SK-N-SH (cell line): ENCODE measurements at regions not wholly inside any gene's neighbourhood (a gene's known extent, or its start where the extent isn't known, plus 50 kb on each side); places are given as distances from the start of the nearest gene placed in this dataset.

Experiments
- CTCF ChIA-PET: fragments of 300-600, 350-600 bp; formaldehyde crosslinking; extraction: SDS; loops from one replicate; lab custom pipeline; 2021; lab: Yijun Ruan, JAX
- POLR2A ChIA-PET: fragments of 350-600 bp; sonication (Branson Sonifier 250); formaldehyde crosslinking; extraction: SDS; loops from one replicate; lab custom pipeline; 2020; ENCODE audit warnings: antibody characterized with exemption, inconsistent platforms; lab: Yijun Ruan, JAX
- DNase-seq: peaks from one replicate; pipeline ENCODE4 v3.0.0; 2012
- H2AFZ ChIP-seq: fragments of 200-600 bp; sonication (generic); 2 replicates; pipeline ENCODE4 v1.8.1; 2016; ENCODE audit warnings: antibody characterized with exemption, mild to moderate bottlenecking, low read depth
- H3F3A ChIP-seq: fragments of 200-600 bp; sonication (generic); replicated peaks from 2 replicates; pipeline ENCODE3; 2016; ENCODE audit warnings: antibody characterized with exemption, mild to moderate bottlenecking; ENCODE audit not compliant: insufficient read depth
- H3K27ac ChIP-seq, 2 experiments: fragments of 200-500 bp in 1 of 2; fragments of 200-600 bp in 1 of 2; sonication (Bioruptor generic) in 1 of 2; sonication (generic), shearing (Covaris generic) in 1 of 2; 2 replicates each; pipeline versions ENCODE4 v1.5.1 to v1.6.1; 2014 to 2016; ENCODE audit warnings: low read depth in 2 of 2, inconsistent platforms in 1 of 2, low read length in 1 of 2, mild to moderate bottlenecking in 1 of 2, mixed read lengths in 1 of 2
- H3K27me3 ChIP-seq: fragments of 200-600 bp; sonication (generic), shearing (Covaris generic); 2 replicates; pipeline ENCODE4 v1.6.1; 2016; ENCODE audit warnings: mixed run types; ENCODE audit not compliant: insufficient read depth
- H3K36me3 ChIP-seq, 2 experiments: fragments of 200-500 bp in 1 of 2; fragments of 200-600 bp in 1 of 2; sonication (Bioruptor generic) in 1 of 2; sonication (generic) in 1 of 2; replicated peaks in 1 of 2; 2 replicates each; pipeline versions ENCODE3 to v1.5.1; 2014 to 2016; ENCODE audit warnings: low read length in 1 of 2, mild to moderate bottlenecking in 1 of 2; ENCODE audit not compliant: insufficient read depth in 2 of 2, control insufficient read depth in 1 of 2
- H3K4me1 ChIP-seq, 2 experiments: fragments of 200-500 bp in 1 of 2; fragments of 200-600 bp in 1 of 2; sonication (Bioruptor generic) in 1 of 2; sonication (generic), shearing (Covaris generic) in 1 of 2; 2 replicates each; pipeline versions ENCODE4 v1.5.1 to v1.6.1; 2014 to 2016; ENCODE audit warnings: low read depth in 1 of 2, low read length in 1 of 2, mixed run types in 1 of 2; ENCODE audit not compliant: insufficient read depth in 2 of 2, control insufficient read depth in 1 of 2
- H3K4me2 ChIP-seq: fragments of 200-600 bp; sonication (generic), shearing (Covaris generic); 2 replicates; pipeline ENCODE4 v1.6.1; 2017; ENCODE audit warnings: mixed run types
- H3K4me3 ChIP-seq, 2 experiments: fragments of 200-500 bp in 1 of 2; fragments of 200-600 bp in 1 of 2; sonication (Bioruptor generic) in 1 of 2; sonication (generic), shearing (Covaris generic) in 1 of 2; 2 replicates each; pipeline versions ENCODE4 v1.5.1 to v1.8.1; 2014 to 2016; ENCODE audit warnings: low read depth in 2 of 2, inconsistent platforms in 1 of 2, low read length in 1 of 2, mild to moderate bottlenecking in 1 of 2, mixed read lengths in 1 of 2, moderate library complexity in 1 of 2
- H3K79me2 ChIP-seq: fragments of 200-600 bp; sonication (generic); 2 replicates; pipeline ENCODE4 v1.8.1; 2017; ENCODE audit warnings: mild to moderate bottlenecking; ENCODE audit not compliant: insufficient read depth
- H3K9ac ChIP-seq: fragments of 200-600 bp; sonication (generic); 2 replicates; pipeline ENCODE4 v1.6.1; 2017; ENCODE audit warnings: mixed run types
- H3K9me2 ChIP-seq: fragments of 200-600 bp; sonication (generic); 2 replicates; pipeline ENCODE4 v1.6.1; 2017; ENCODE audit warnings: mixed run types
- H3K9me3 ChIP-seq: fragments of 200-600 bp; sonication (generic); 2 replicates; pipeline ENCODE4 v1.6.1; 2017; ENCODE audit warnings: mixed run types, mild to moderate bottlenecking, moderate library complexity
- H4K20me1 ChIP-seq: fragments of 200-600 bp; sonication (generic); 2 replicates; pipeline ENCODE4 v1.6.1; 2017; ENCODE audit warnings: mild to moderate bottlenecking, mixed run types; ENCODE audit not compliant: insufficient read depth
- EP300 ChIP-seq, 2 experiments: IDR thresholded peaks; 2 replicates each; pipeline versions ENCODE4 v1.4.0 to v1.6.1; 2012; ENCODE audit warnings: borderline replicate concordance in 1 of 2, low read depth in 1 of 2, low read length in 1 of 2
- FOSL2 ChIP-seq: IDR thresholded peaks from 2 replicates; pipeline ENCODE4 v1.4.0; 2012; ENCODE audit warnings: low read depth, mild to moderate bottlenecking, moderate library complexity, borderline replicate concordance
- FOXM1 ChIP-seq: IDR thresholded peaks from 2 replicates; pipeline ENCODE4 v1.4.0; 2012; ENCODE audit warnings: low read depth, mild to moderate bottlenecking
- GATA2 ChIP-seq: sonication (generic); formaldehyde crosslinking; IDR thresholded peaks from 2 replicates; pipeline ENCODE4 v1.5.0; 2020; ENCODE audit warnings: mild to moderate bottlenecking, missing genetic modification reagents
- IRF3 ChIP-seq: fragments of 150-350 bp; IDR thresholded peaks from 2 replicates; pipeline ENCODE4 v1.6.1; 2016; ENCODE audit warnings: mild to moderate bottlenecking, low read depth, low read length
- JUND ChIP-seq: IDR thresholded peaks from 2 replicates; pipeline ENCODE4 v1.4.0; 2012
- NRF1 ChIP-seq: IDR thresholded peaks from 2 replicates; pipeline ENCODE4 v1.6.1; 2012; ENCODE audit warnings: low read depth, mild to moderate bottlenecking, low read length
- RAD21 ChIP-seq: IDR thresholded peaks from 2 replicates; pipeline ENCODE4 v1.6.1; 2012; ENCODE audit warnings: mild to moderate bottlenecking, low read length
- REST ChIP-seq: IDR thresholded peaks from 2 replicates; pipeline ENCODE4 v1.6.1; 2012; ENCODE audit warnings: mild to moderate bottlenecking, low read depth, low read length, moderate library complexity
- RXRA ChIP-seq: IDR thresholded peaks from 2 replicates; pipeline ENCODE4 v1.4.0; 2012; ENCODE audit warnings: low read depth, mild to moderate bottlenecking, borderline replicate concordance
- SMC3 ChIP-seq: IDR thresholded peaks from 2 replicates; pipeline ENCODE4 v1.6.1; 2012; ENCODE audit warnings: low read depth, low read length, improper control_type of control experiment
- TAF1 ChIP-seq: IDR thresholded peaks from 2 replicates; pipeline ENCODE4 v1.6.1; 2012; ENCODE audit warnings: low read depth, mild to moderate bottlenecking, low read length, moderate library complexity, borderline replicate concordance
- TCF12 ChIP-seq: IDR thresholded peaks from 2 replicates; pipeline ENCODE4 v1.4.0; 2012
- TEAD4 ChIP-seq: IDR thresholded peaks from 2 replicates; pipeline ENCODE4 v1.4.0; 2012; ENCODE audit warnings: mild to moderate bottlenecking, borderline replicate concordance; ENCODE audit not compliant: insufficient read depth
- YY1 ChIP-seq: IDR thresholded peaks from 2 replicates; pipeline ENCODE4 v1.4.0; 2012; ENCODE audit warnings: low read depth, mild to moderate bottlenecking
- ZBTB33 ChIP-seq: IDR thresholded peaks from 2 replicates; pipeline ENCODE4 v1.4.0; 2012; ENCODE audit warnings: low read depth, borderline replicate concordance
- WGBS: methylation state at CpG from one replicate; pipeline ENCODE4 v1.1.6; 2017; ENCODE audit warnings: low lambda C conversion rate; 5-methylcytosine and 5-hydroxymethylcytosine counted together

GRCh38 chr2:147433822-147434221 is 411.0 kb upstream of the ACVR2A start:
- CTCF ChIA-PET: no interaction called here
- no peaks in the 10 kb centered on the region; the same call in 1 of the 2 replicates for H3K27me3 ChIP-seq
- H3K79me2 ChIP-seq: no peaks in the 10 kb centered on the region
- H3K9me3 ChIP-seq: no peaks in the 10 kb centered on the region
- no peak overlapping the region for H3K27ac ChIP-seq
- no peak for DNase-seq
- no peaks in the 10 kb centered on the region for H3K9me2 ChIP-seq
- H3K4me3 ChIP-seq: no peak overlapping the region
- no peaks in the 10 kb centered on the region for H3K4me1 ChIP-seq
- no peaks in the 10 kb centered on the region for H4K20me1 ChIP-seq
- no peak for TF ChIP-seq TCF12
- TF ChIP-seq FOSL2: no peak
- TF ChIP-seq RXRA: no peak
- TF ChIP-seq EP300 (IDR thresholded peaks at IDR 0.05; ENCODE audit: borderline replicate concordance in 1 of 2, low read depth in 1 of 2, low read length in 1 of 2): no peak
- TF ChIP-seq ZBTB33: no peak
- TF ChIP-seq FOXM1: no peak
- no peak for TF ChIP-seq TEAD4
- no peak for TF ChIP-seq IRF3
- no peak for TF ChIP-seq REST
- no peak for TF ChIP-seq NRF1
- TF ChIP-seq, all 33 proteins: peak for 0
- Histone ChIP-seq H3F3A (no peaks in the 10 kb centered on the region), H3K36me3 (no peaks in the 10 kb centered on the region), H3K4me2 (no peak overlapping the region), H2AFZ (no peak overlapping the region), H3K9ac (no peak overlapping the region)
- 3% methylated on average over 2 of the region's 2 CpGs for WGBS
- POLR2A ChIA-PET: no interaction called here

- CTCF ChIA-PET: no interaction called here
- H3K9me2 ChIP-seq: no peaks in the 10 kb centered on the region
- no peaks in the 10 kb centered on the region for H3K4me1 ChIP-seq
- no peak overlapping the region for H3K9ac ChIP-seq
- H3K9me3 ChIP-seq: no peaks in the 10 kb centered on the region
- H3K36me3 ChIP-seq: no peaks in the 10 kb centered on the region
- no peak overlapping the region for H3K4me3 ChIP-seq
- no peak overlapping the region for H2AFZ ChIP-seq
- H3K27me3 ChIP-seq: no peaks in the 10 kb centered on the region; the same call in 1 of the 2 replicates
- H3K4me2 ChIP-seq: no peak overlapping the region
- H3K27ac ChIP-seq: no peak overlapping the region
- 11% methylated on average over 3 of the region's 3 CpGs for WGBS
- H3F3A ChIP-seq: no peaks in the 10 kb centered on the region
- H3K79me2 ChIP-seq: no peaks in the 10 kb centered on the region
- POLR2A ChIA-PET: no interaction called here
- no peak for DNase-seq
- no peaks in the 10 kb centered on the region for H4K20me1 ChIP-seq
- TF ChIP-seq TAF1: no peak
- TF ChIP-seq RAD21: no peak
- TF ChIP-seq ZBTB33: no peak
- no peak for TF ChIP-seq YY1
- TF ChIP-seq GATA2 (CRISPR knock-in tag): no peak
- no peak for TF ChIP-seq JUND
- TF ChIP-seq SMC3: no peak
Observed at GRCh38 chr2:147430408-147430807, 414.4 kb upstream of the ACVR2A start.
